ENCODE measurements at regions not wholly inside any gene's neighbourhood (a gene's known extent, or its start where the extent isn't known, plus 50 kb on each side); places are given as distances from the start of the nearest gene placed in this dataset.

GRCh38 chr7:94223375-94224084 is 171.2 kb upstream of the COL1A2 start:
- Histone ChIP-seq H3K36me3 (ENCODE audit: control insufficient read depth in 2 of 2, insufficient read depth in 2 of 2, low read length in 2 of 2) (no peaks in the 10 kb centered on the region), H3K27me3 (ENCODE audit: control insufficient read depth in 1 of 2, insufficient read depth in 2 of 2, low read length in 2 of 2) (no peaks in the 10 kb centered on the region), H3K9ac (ENCODE audit: low read length in 2 of 2) (no peak overlapping the region), H3K4me1 (ENCODE audit: control insufficient read depth, insufficient read depth, low read length) (no peaks in the 10 kb centered on the region), H3K27ac (ENCODE audit: low read length) (no peak overlapping the region), H3K4me3 (ENCODE audit: low read length in 2 of 2) (no peak overlapping the region), H3K9me3 (ENCODE audit: control insufficient read depth in 2 of 2, low read length in 2 of 2) (no peaks in the 10 kb centered on the region)

DNA sequence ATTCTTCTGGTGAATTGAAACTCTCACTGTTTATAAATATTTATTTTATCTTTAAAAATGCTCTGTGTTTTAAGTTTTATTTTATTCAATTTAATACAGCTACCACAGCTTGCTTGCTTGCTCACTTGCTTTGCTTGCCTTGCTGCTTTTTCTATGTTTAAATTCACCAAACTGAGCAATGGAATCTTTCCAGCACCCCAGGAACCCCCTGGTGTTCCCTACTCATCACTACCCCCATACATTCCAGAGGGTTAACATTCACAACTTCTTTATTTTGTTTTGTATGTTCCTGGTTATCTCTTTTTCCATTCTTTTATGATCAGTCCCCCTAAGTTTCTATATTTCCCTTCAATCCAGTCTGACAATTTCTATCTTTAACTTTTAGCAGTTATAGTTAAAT is 166.5 kb upstream of the COL1A2 start:
- H3K9me3 ChIP-seq (ENCODE audit: control insufficient read depth in 2 of 2, low read length in 2 of 2): no peaks in the 10 kb centered on the region
- no peaks in the 10 kb centered on the region for H3K27me3 ChIP-seq (ENCODE audit: control insufficient read depth in 1 of 2, insufficient read depth in 2 of 2, low read length in 2 of 2)
- no peak overlapping the region for H3K27ac ChIP-seq (ENCODE audit: low read length)
- H3K4me3 ChIP-seq (ENCODE audit: low read length in 2 of 2): no peak overlapping the region
- no peaks in the 10 kb centered on the region for H3K4me1 ChIP-seq (ENCODE audit: control insufficient read depth, insufficient read depth, low read length)
- H3K36me3 ChIP-seq (ENCODE audit: control insufficient read depth in 2 of 2, insufficient read depth in 2 of 2, low read length in 2 of 2): no peaks in the 10 kb centered on the region
- H3K9ac ChIP-seq (ENCODE audit: low read length in 2 of 2): no peak overlapping the region

- no peaks in the 10 kb centered on the region for H3K27me3 ChIP-seq (ENCODE audit: control insufficient read depth in 1 of 2, insufficient read depth in 2 of 2, low read length in 2 of 2)
- H3K36me3 ChIP-seq (ENCODE audit: control insufficient read depth in 2 of 2, insufficient read depth in 2 of 2, low read length in 2 of 2): no peaks in the 10 kb centered on the region
- H3K27ac ChIP-seq (ENCODE audit: low read length): no peak overlapping the region
- no peaks in the 10 kb centered on the region for H3K4me1 ChIP-seq (ENCODE audit: control insufficient read depth, insufficient read depth, low read length)
- no peak overlapping the region for H3K4me3 ChIP-seq (ENCODE audit: low read length in 2 of 2)
- no peaks in the 10 kb centered on the region for H3K9me3 ChIP-seq (ENCODE audit: control insufficient read depth in 2 of 2, low read length in 2 of 2)
- no peak overlapping the region for H3K9ac ChIP-seq (ENCODE audit: low read length in 2 of 2)
Measured at GRCh38 chr7:94228678-94229077, 166.0 kb upstream of the COL1A2 start.

DNA sequence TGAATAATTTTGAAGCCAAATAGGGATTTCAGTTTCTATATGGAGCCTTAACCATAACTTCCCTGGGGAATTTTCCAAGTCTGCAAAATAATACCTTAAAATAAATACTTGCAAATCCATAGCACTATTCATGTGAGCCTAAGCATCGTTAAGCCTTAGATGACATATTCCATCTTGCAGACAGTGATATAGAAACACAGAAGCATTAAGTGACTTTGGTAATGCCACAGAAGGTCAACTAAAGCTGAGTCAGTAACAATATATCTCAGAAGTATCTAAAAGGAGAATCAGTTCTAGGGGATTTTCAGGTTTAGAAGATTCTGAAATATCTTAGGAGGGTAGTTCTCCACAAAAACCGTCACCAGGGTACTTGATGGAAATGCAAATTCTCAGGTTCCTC is 163.4 kb upstream of the COL1A2 start:
- Histone ChIP-seq H3K27me3 (ENCODE audit: control insufficient read depth in 1 of 2, insufficient read depth in 2 of 2, low read length in 2 of 2) (no peaks in the 10 kb centered on the region), H3K9ac (ENCODE audit: low read length in 2 of 2) (no peak overlapping the region), H3K9me3 (ENCODE audit: control insufficient read depth in 2 of 2, low read length in 2 of 2) (no peaks in the 10 kb centered on the region), H3K4me1 (ENCODE audit: control insufficient read depth, insufficient read depth, low read length) (no peaks in the 10 kb centered on the region), H3K4me3 (ENCODE audit: low read length in 2 of 2) (no peak overlapping the region), H3K27ac (ENCODE audit: low read length) (no peak overlapping the region), H3K36me3 (ENCODE audit: control insufficient read depth in 2 of 2, insufficient read depth in 2 of 2, low read length in 2 of 2) (no peaks in the 10 kb centered on the region)

GRCh38 chr7:94236960-94237359 is 157.7 kb upstream of the COL1A2 start:
- Histone ChIP-seq H3K4me3 (ENCODE audit: low read length in 2 of 2) (no peak overlapping the region), H3K4me1 (ENCODE audit: control insufficient read depth, insufficient read depth, low read length) (no peaks in the 10 kb centered on the region), H3K27ac (ENCODE audit: low read length) (no peak overlapping the region), H3K27me3 (ENCODE audit: control insufficient read depth in 1 of 2, insufficient read depth in 2 of 2, low read length in 2 of 2) (no peaks in the 10 kb centered on the region), H3K9ac (ENCODE audit: low read length in 2 of 2) (no peak overlapping the region), H3K9me3 (ENCODE audit: control insufficient read depth in 2 of 2, low read length in 2 of 2) (no peaks in the 10 kb centered on the region), H3K36me3 (ENCODE audit: control insufficient read depth in 2 of 2, insufficient read depth in 2 of 2, low read length in 2 of 2) (no peaks in the 10 kb centered on the region)

- H3K27ac ChIP-seq (ENCODE audit: low read length): no peak overlapping the region
- no peak overlapping the region for H3K9ac ChIP-seq (ENCODE audit: low read length in 2 of 2)
- no peak overlapping the region for H3K4me3 ChIP-seq (ENCODE audit: low read length in 2 of 2)
Measured at GRCh38 chr7:94237417-94237816, 157.3 kb upstream of the COL1A2 start.

DNA sequence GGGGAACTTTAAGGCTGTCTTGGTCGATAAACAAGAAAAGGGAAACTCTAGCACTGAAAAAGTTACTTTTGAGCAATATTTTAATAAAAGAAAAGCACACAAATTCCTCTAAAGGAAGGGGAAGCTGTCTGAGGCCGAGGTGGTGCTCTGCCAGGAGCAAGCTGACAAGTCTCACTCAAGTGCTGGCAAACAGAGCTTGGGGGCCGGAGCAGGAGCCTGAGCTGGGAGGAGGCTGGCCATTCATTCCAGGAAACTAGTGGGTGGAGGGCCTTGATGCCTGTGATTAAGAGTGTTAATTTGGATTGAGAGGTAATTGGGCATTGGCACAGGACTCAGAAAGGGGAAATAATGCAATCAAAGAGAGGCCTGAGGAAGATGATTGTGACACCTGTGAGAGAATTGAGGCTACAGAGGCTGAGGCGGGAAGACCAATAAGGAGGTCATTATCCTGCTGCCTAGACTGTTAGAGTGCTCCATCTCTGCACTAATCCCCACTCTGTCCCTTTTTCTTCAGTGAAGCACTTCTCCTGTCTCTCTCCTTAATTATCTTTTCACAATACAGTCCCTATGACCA is 154.9 kb upstream of the COL1A2 start:
- Histone ChIP-seq H3K9me3 (ENCODE audit: control insufficient read depth in 2 of 2, low read length in 2 of 2) (no peaks in the 10 kb centered on the region), H3K9ac (ENCODE audit: low read length in 2 of 2) (no peak overlapping the region), H3K4me3 (ENCODE audit: low read length in 2 of 2) (no peak overlapping the region), H3K36me3 (ENCODE audit: control insufficient read depth in 2 of 2, insufficient read depth in 2 of 2, low read length in 2 of 2) (no peaks in the 10 kb centered on the region), H3K27me3 (ENCODE audit: control insufficient read depth in 1 of 2, insufficient read depth in 2 of 2, low read length in 2 of 2) (no peaks in the 10 kb centered on the region), H3K27ac (ENCODE audit: low read length) (no peak overlapping the region), H3K4me1 (ENCODE audit: control insufficient read depth, insufficient read depth, low read length) (no peaks in the 10 kb centered on the region)

More at GRCh38 chr7:94237417-94237816, 157.3 kb upstream of the COL1A2 start:
- Histone ChIP-seq H3K4me1 (ENCODE audit: control insufficient read depth, insufficient read depth, low read length) (no peaks in the 10 kb centered on the region), H3K9me3 (ENCODE audit: control insufficient read depth in 2 of 2, low read length in 2 of 2) (no peaks in the 10 kb centered on the region), H3K27me3 (ENCODE audit: control insufficient read depth in 1 of 2, insufficient read depth in 2 of 2, low read length in 2 of 2) (no peaks in the 10 kb centered on the region), H3K36me3 (ENCODE audit: control insufficient read depth in 2 of 2, insufficient read depth in 2 of 2, low read length in 2 of 2) (no peaks in the 10 kb centered on the region)

DNA sequence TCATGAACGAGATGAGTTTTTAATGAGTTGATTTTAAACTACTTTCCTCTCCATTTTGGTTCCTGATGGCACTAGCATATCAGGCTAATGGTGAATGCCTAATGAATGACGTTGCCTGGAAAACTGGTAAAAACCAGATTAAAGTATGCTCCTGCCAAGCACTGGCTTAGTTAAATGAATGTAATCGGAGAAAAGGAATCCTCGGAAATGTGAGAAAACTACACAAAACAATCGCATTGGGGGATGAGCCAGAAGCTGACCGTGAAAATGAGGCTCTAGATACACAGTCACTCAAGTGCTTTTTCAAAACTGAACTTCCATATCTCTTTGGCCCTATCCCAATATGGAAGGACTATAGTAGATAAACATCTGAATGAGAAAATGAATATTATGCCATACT is 153.8 kb upstream of the COL1A2 start:
- no peak overlapping the region for H3K9ac ChIP-seq (ENCODE audit: low read length in 2 of 2)
- H3K27ac ChIP-seq (ENCODE audit: low read length): no peak overlapping the region
- no peaks in the 10 kb centered on the region for H3K36me3 ChIP-seq (ENCODE audit: control insufficient read depth in 2 of 2, insufficient read depth in 2 of 2, low read length in 2 of 2)
- H3K27me3 ChIP-seq (ENCODE audit: control insufficient read depth in 1 of 2, insufficient read depth in 2 of 2, low read length in 2 of 2): no peaks in the 10 kb centered on the region
- no peaks in the 10 kb centered on the region for H3K4me1 ChIP-seq (ENCODE audit: control insufficient read depth, insufficient read depth, low read length)
- H3K4me3 ChIP-seq (ENCODE audit: low read length in 2 of 2): no peak overlapping the region
- H3K9me3 ChIP-seq (ENCODE audit: control insufficient read depth in 2 of 2, low read length in 2 of 2): no peaks in the 10 kb centered on the region

GRCh38 chr7:94241402-94241925 is 153.2 kb upstream of the COL1A2 start:
- Histone ChIP-seq H3K9me3 (ENCODE audit: control insufficient read depth in 2 of 2, low read length in 2 of 2) (no peaks in the 10 kb centered on the region), H3K9ac (ENCODE audit: low read length in 2 of 2) (no peak overlapping the region), H3K27me3 (ENCODE audit: control insufficient read depth in 1 of 2, insufficient read depth in 2 of 2, low read length in 2 of 2) (no peaks in the 10 kb centered on the region), H3K4me1 (ENCODE audit: control insufficient read depth, insufficient read depth, low read length) (no peaks in the 10 kb centered on the region), H3K27ac (ENCODE audit: low read length) (no peak overlapping the region), H3K4me3 (ENCODE audit: low read length in 2 of 2) (no peak overlapping the region), H3K36me3 (ENCODE audit: control insufficient read depth in 2 of 2, insufficient read depth in 2 of 2, low read length in 2 of 2) (no peaks in the 10 kb centered on the region)

GRCh38 chr7:94243066-94243711 is 151.5 kb upstream of the COL1A2 start:
- Histone ChIP-seq H3K9ac (ENCODE audit: low read length in 2 of 2) (no peak overlapping the region), H3K36me3 (ENCODE audit: control insufficient read depth in 2 of 2, insufficient read depth in 2 of 2, low read length in 2 of 2) (no peaks in the 10 kb centered on the region), H3K4me3 (ENCODE audit: low read length in 2 of 2) (no peak overlapping the region), H3K9me3 (ENCODE audit: control insufficient read depth in 2 of 2, low read length in 2 of 2) (no peaks in the 10 kb centered on the region), H3K27ac (ENCODE audit: low read length) (no peak overlapping the region), H3K27me3 (ENCODE audit: control insufficient read depth in 1 of 2, insufficient read depth in 2 of 2, low read length in 2 of 2) (no peaks in the 10 kb centered on the region), H3K4me1 (ENCODE audit: control insufficient read depth, insufficient read depth, low read length) (no peaks in the 10 kb centered on the region)

- Histone ChIP-seq H3K9ac (ENCODE audit: low read length in 2 of 2) (no peak overlapping the region), H3K27me3 (ENCODE audit: control insufficient read depth in 1 of 2, insufficient read depth in 2 of 2, low read length in 2 of 2) (no peaks in the 10 kb centered on the region), H3K4me3 (ENCODE audit: low read length in 2 of 2) (no peak overlapping the region), H3K27ac (ENCODE audit: low read length) (no peak overlapping the region), H3K4me1 (ENCODE audit: control insufficient read depth, insufficient read depth, low read length) (no peaks in the 10 kb centered on the region), H3K9me3 (ENCODE audit: control insufficient read depth in 2 of 2, low read length in 2 of 2) (no peaks in the 10 kb centered on the region), H3K36me3 (ENCODE audit: control insufficient read depth in 2 of 2, insufficient read depth in 2 of 2, low read length in 2 of 2) (no peaks in the 10 kb centered on the region)
Measured at GRCh38 chr7:94244760-94245159, 149.9 kb upstream of the COL1A2 start.

Data from stomach smooth muscle (tissue), 2 donors.